Fibroblast of lung (primary cell): ENCODE measurements at regions not wholly inside any gene's neighbourhood (a gene's known extent, or its start where the extent isn't known, plus 50 kb on each side); places are given as distances from the start of the nearest gene placed in this dataset.

Experiments
- DNase-seq, 2 donors: peaks; one replicate each; pipeline versions ENCODE4 v3.0.0 to v3.0.0-alpha.2; 2010; ENCODE audit warnings: low read depth in 2 of 2
- H2AFZ ChIP-seq: 2 replicates; pipeline ENCODE4 v1.5.1; 2012; ENCODE audit warnings: low read length, control low read depth, inconsistent platforms
- H3K27ac ChIP-seq: 2 replicates; pipeline ENCODE4 v1.5.1; 2011; ENCODE audit warnings: low read length, control low read depth; ENCODE audit not compliant: insufficient read depth
- H3K27me3 ChIP-seq: 2 replicates; pipeline ENCODE4 v1.5.1; 2011; ENCODE audit warnings: mild to moderate bottlenecking, low read length; ENCODE audit not compliant: control insufficient read depth, insufficient read depth
- H3K36me3 ChIP-seq: 2 replicates; pipeline ENCODE4 v1.5.1; 2011; ENCODE audit warnings: low read length; ENCODE audit not compliant: control insufficient read depth, insufficient read depth
- H3K4me1 ChIP-seq: 2 replicates; pipeline ENCODE4 v1.5.1; 2011; ENCODE audit warnings: low read length; ENCODE audit not compliant: control insufficient read depth, insufficient read depth; ENCODE audit errors: extremely low read depth
- H3K4me2 ChIP-seq: 2 replicates; pipeline ENCODE4 v1.5.1; 2011; ENCODE audit warnings: low read length, control low read depth; ENCODE audit not compliant: insufficient read depth; ENCODE audit errors: extremely low read depth
- H3K4me3 ChIP-seq, 4 experiments: fragments of 200-600 bp in 1 of 4; sonication (generic) in 1 of 4; replicated peaks in 1 of 4; 2 replicates each; pipeline ENCODE4 v1.5.1; 2011 to 2016; ENCODE audit warnings: low read length in 4 of 4, low read depth in 3 of 4, mild to moderate bottlenecking in 3 of 4, control low read depth in 2 of 4, inconsistent platforms in 1 of 4, mixed read lengths in 1 of 4; ENCODE audit not compliant: insufficient read depth in 1 of 4; ENCODE audit errors: control extremely low read depth in 1 of 4
- H3K79me2 ChIP-seq: 2 replicates; pipeline ENCODE4 v1.5.1; 2012; ENCODE audit warnings: mild to moderate bottlenecking, low read length, inconsistent platforms; ENCODE audit not compliant: control insufficient read depth, insufficient read depth
- H3K9ac ChIP-seq: 2 replicates; pipeline ENCODE4 v1.5.1; 2011; ENCODE audit warnings: mild to moderate bottlenecking, low read length, control low read depth; ENCODE audit not compliant: insufficient read depth
- H3K9me3 ChIP-seq: 2 replicates; pipeline ENCODE4 v1.5.1; 2012; ENCODE audit warnings: low read depth, low read length; ENCODE audit not compliant: control insufficient read depth, insufficient read depth
- H4K20me1 ChIP-seq: 2 replicates; pipeline ENCODE4 v1.5.1; 2011; ENCODE audit warnings: low read length; ENCODE audit not compliant: control insufficient read depth, insufficient read depth; ENCODE audit errors: extremely low read depth
- EZH2 ChIP-seq: IDR thresholded peaks from 2 replicates; pipeline ENCODE4 v1.5.1; 2012; ENCODE audit warnings: low read length, control low read depth, mild to moderate bottlenecking; ENCODE audit errors: missing control alignments
- TF ChIP-seq, protein P1 (sequence below), 2 donors: IDR thresholded peaks in 1 of 2; conservative IDR thresholded peaks in 1 of 2; 1 replicate in 1 of 2; 2 replicates in 1 of 2; pipeline ENCODE4 v1.5.1; 2011 to 2012; ENCODE audit warnings: low read length in 2 of 2, control low read depth in 1 of 2, inconsistent platforms in 1 of 2, low read depth in 1 of 2, mild to moderate bottlenecking in 1 of 2

DNA sequence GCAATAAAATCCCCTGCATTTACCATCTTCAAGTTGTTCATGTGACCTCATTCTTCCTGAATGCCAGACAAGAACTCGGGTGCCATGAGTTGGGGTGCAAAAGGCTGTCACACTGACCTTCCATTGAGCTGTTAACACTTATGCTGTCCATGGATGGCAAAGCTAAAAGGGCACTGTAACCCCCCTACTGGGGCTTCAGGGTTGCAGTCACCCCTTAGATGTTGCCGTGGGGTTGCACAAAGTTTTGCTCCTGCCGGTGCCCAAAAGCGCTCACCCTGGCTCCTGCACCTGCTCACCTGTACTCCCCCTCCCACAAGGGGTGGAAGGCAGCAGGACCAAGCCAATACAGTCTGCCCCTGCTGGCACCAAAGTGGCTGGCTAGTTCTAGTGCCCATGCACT, 208.2 kb downstream of the RHOU start:
- Histone ChIP-seq H3K36me3 (no peaks in the 10 kb centered on the region), H3K27ac (no peak overlapping the region), H2AFZ (no peak overlapping the region), H3K4me3 (no peak overlapping the region), H3K27me3 (no peaks in the 10 kb centered on the region), H3K79me2 (no peaks in the 10 kb centered on the region), H3K9ac (no peak overlapping the region), H3K4me2 (no peak overlapping the region), H4K20me1 (no peaks in the 10 kb centered on the region), H3K4me1 (no peaks in the 10 kb centered on the region), H3K9me3 (no peaks in the 10 kb centered on the region)
- TF ChIP-seq, protein P1, sequence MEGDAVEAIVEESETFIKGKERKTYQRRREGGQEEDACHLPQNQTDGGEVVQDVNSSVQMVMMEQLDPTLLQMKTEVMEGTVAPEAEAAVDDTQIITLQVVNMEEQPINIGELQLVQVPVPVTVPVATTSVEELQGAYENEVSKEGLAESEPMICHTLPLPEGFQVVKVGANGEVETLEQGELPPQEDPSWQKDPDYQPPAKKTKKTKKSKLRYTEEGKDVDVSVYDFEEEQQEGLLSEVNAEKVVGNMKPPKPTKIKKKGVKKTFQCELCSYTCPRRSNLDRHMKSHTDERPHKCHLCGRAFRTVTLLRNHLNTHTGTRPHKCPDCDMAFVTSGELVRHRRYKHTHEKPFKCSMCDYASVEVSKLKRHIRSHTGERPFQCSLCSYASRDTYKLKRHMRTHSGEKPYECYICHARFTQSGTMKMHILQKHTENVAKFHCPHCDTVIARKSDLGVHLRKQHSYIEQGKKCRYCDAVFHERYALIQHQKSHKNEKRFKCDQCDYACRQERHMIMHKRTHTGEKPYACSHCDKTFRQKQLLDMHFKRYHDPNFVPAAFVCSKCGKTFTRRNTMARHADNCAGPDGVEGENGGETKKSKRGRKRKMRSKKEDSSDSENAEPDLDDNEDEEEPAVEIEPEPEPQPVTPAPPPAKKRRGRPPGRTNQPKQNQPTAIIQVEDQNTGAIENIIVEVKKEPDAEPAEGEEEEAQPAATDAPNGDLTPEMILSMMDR (conservative IDR thresholded peaks at IDR 0.05 in 1 of 2, IDR thresholded peaks at IDR 0.05 in 1 of 2; ENCODE audit: low read depth in 1 of 2, low read length in 2 of 2), result no peak
- TF ChIP-seq EZH2, result no peak
- no peak for DNase-seq

DNA sequence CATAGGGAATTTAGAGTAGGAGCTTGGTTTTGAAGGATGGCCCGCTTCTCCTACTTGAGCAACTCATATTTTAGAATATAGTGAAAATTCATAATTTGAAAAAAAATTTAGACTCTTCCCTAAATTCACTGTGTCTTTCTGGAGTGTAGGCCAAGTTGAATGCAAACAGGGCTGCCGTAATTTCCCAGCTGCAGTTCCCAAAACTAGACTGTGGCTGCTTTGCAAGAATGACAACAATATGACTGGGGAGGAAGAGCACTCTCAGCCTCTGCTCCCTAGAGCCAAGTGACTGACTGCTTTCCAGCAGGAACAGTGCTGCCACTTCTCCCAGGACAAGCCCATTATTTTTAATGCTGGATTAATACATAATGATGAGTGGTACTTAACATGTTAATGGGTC, 209.0 kb downstream of the RHOU start:
- no peaks in the 10 kb centered on the region for H3K27me3 ChIP-seq
- no peak for DNase-seq
- no peak overlapping the region for H3K27ac ChIP-seq
- H3K4me3 ChIP-seq, result no peak overlapping the region
- no peaks in the 10 kb centered on the region for H3K36me3 ChIP-seq
- H3K79me2 ChIP-seq, result no peaks in the 10 kb centered on the region
- H3K4me2 ChIP-seq, result no peak overlapping the region
- no peak overlapping the region for H3K9ac ChIP-seq
- H3K4me1 ChIP-seq, result no peaks in the 10 kb centered on the region
- TF ChIP-seq, protein P1 (conservative IDR thresholded peaks at IDR 0.05 in 1 of 2, IDR thresholded peaks at IDR 0.05 in 1 of 2; ENCODE audit: low read depth in 1 of 2, low read length in 2 of 2), result no peak
- TF ChIP-seq EZH2, result no peak
- no peak overlapping the region for H2AFZ ChIP-seq
- H4K20me1 ChIP-seq, result no peaks in the 10 kb centered on the region
- no peaks in the 10 kb centered on the region for H3K9me3 ChIP-seq

DNA sequence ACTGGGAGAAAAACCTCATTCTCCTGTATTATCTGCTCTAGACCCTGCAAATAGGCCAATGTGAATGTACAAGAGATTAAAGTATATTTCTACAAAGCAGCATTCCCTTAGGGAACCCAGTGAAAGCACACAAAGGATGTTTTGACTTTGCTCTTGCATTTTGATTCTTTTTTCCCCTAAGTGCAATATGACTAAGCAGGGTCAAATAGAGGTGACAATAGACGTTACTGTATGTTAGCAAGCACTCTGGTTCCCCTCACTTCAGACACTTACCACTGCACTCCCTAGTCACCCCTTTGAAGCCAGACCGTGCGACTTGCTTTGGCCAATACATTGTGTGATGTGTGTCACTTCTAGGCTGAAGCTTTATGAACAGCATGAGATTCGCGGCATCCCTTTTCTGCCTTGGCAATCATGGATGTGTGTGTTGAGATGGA, 209.7 kb downstream of the RHOU start:
- TF ChIP-seq EZH2, result no peak
- TF ChIP-seq, protein P1 (conservative IDR thresholded peaks at IDR 0.05 in 1 of 2, IDR thresholded peaks at IDR 0.05 in 1 of 2; ENCODE audit: low read depth in 1 of 2, low read length in 2 of 2), result no peak
- H3K4me2 ChIP-seq, result no peak overlapping the region
- no peaks in the 10 kb centered on the region for H3K4me1 ChIP-seq
- H3K9ac ChIP-seq, result no peak overlapping the region
- peak; percentile 35 to 59 for DNase-seq
- no peaks in the 10 kb centered on the region for H3K36me3 ChIP-seq
- H4K20me1 ChIP-seq, result no peaks in the 10 kb centered on the region
- H3K27ac ChIP-seq, result no peak overlapping the region
- no peaks in the 10 kb centered on the region for H3K27me3 ChIP-seq
- no peak overlapping the region for H3K4me3 ChIP-seq
- H2AFZ ChIP-seq, result no peak overlapping the region
- no peaks in the 10 kb centered on the region for H3K9me3 ChIP-seq
- H3K79me2 ChIP-seq, result no peaks in the 10 kb centered on the region
